Progenitor cell of endocrine pancreas (in vitro differentiated cells): ENCODE measurements at regions not wholly inside any gene's neighbourhood (a gene's known extent, or its start where the extent isn't known, plus 50 kb on each side); places are given as distances from the start of the nearest gene placed in this dataset.

Experiments used
- DNase-seq: peaks from one replicate; pipeline ENCODE4 v3.0.0; 2021; ENCODE audit warnings: low spot score; ENCODE audit not compliant: unreplicated experiment
- H3K27ac Mint-ChIP-seq: 2 replicates; pipeline ENCODE4 v1.8.0; 2021; ENCODE audit warnings: mild to moderate bottlenecking, moderate library complexity, mixed read lengths
- H3K27me3 Mint-ChIP-seq: 2 replicates; pipeline ENCODE4 v1.8.0; 2021; ENCODE audit warnings: mixed read lengths
- H3K36me3 Mint-ChIP-seq: 2 replicates; pipeline ENCODE4 v1.8.0; 2022; ENCODE audit warnings: mixed read lengths; ENCODE audit not compliant: insufficient read depth
- H3K4me1 Mint-ChIP-seq: 2 replicates; pipeline ENCODE4 v1.8.0; 2021; ENCODE audit warnings: low read depth, mixed read lengths
- H3K4me3 Mint-ChIP-seq: 2 replicates; pipeline ENCODE4 v1.8.0; 2021; ENCODE audit warnings: low read depth, mild to moderate bottlenecking, moderate library complexity, mixed read lengths
- H3K9me3 Mint-ChIP-seq: 2 replicates; pipeline ENCODE4 v1.8.0; 2021; ENCODE audit warnings: low read depth, mixed read lengths
- CTCF ChIP-seq: fragments of 200-600 bp; sonication (generic); IDR thresholded peaks from one replicate; pipeline ENCODE4 v1.5.0; 2021; ENCODE audit warnings: antibody characterized with exemption, mild to moderate bottlenecking; ENCODE audit not compliant: unreplicated experiment

GRCh38 chr11:90668502-90668901 lies 445.7 kb upstream of the CHORDC1 start:
- TF ChIP-seq CTCF, result no peak
- DNase-seq, result no peak
- H3K4me1 Mint-ChIP-seq, result no peaks in the 10 kb centered on the region
- no peaks in the 10 kb centered on the region for H3K36me3 Mint-ChIP-seq
- no peaks in the 10 kb centered on the region for H3K9me3 Mint-ChIP-seq
- H3K4me3 Mint-ChIP-seq, result no peak overlapping the region
- no peaks in the 10 kb centered on the region for H3K27me3 Mint-ChIP-seq
- no peak overlapping the region for H3K27ac Mint-ChIP-seq

- TF ChIP-seq CTCF, result no peak
- Mint-ChIP-seq H3K4me1 (no peaks in the 10 kb centered on the region), H3K4me3 (no peak overlapping the region), H3K27ac (no peak overlapping the region), H3K9me3 (no peaks in the 10 kb centered on the region), H3K36me3 (no peaks in the 10 kb centered on the region), H3K27me3 (no peaks in the 10 kb centered on the region)
- no peak for DNase-seq
Observed at GRCh38 chr11:90661233-90661632, 438.4 kb upstream of the CHORDC1 start.

- H3K27me3 Mint-ChIP-seq, result no peaks in the 10 kb centered on the region
Observed at GRCh38 chr11:90656171-90656570, 433.3 kb upstream of the CHORDC1 start.

GRCh38 chr11:90650153-90650552 lies 427.3 kb upstream of the CHORDC1 start:
- Mint-ChIP-seq H3K36me3 (no peaks in the 10 kb centered on the region), H3K4me1 (no peaks in the 10 kb centered on the region), H3K27ac (no peak overlapping the region), H3K4me3 (no peak overlapping the region), H3K9me3 (no peaks in the 10 kb centered on the region), H3K27me3 (no peaks in the 10 kb centered on the region)
- no peak for TF ChIP-seq CTCF
- DNase-seq, result no peak

More at GRCh38 chr11:90656171-90656570, 433.3 kb upstream of the CHORDC1 start:
- Mint-ChIP-seq H3K4me1 (no peaks in the 10 kb centered on the region), H3K36me3 (no peaks in the 10 kb centered on the region), H3K27ac (no peak overlapping the region), H3K9me3 (no peaks in the 10 kb centered on the region), H3K4me3 (no peak overlapping the region)
- no peak for TF ChIP-seq CTCF
- no peak for DNase-seq

- TF ChIP-seq CTCF, result no peak
- H3K36me3 Mint-ChIP-seq, result no peaks in the 10 kb centered on the region
- no peaks in the 10 kb centered on the region for H3K27me3 Mint-ChIP-seq
- DNase-seq, result no peak
- H3K4me3 Mint-ChIP-seq, result no peak overlapping the region
- H3K4me1 Mint-ChIP-seq, result no peaks in the 10 kb centered on the region
- no peak overlapping the region for H3K27ac Mint-ChIP-seq
- H3K9me3 Mint-ChIP-seq, result no peaks in the 10 kb centered on the region
Observed at GRCh38 chr11:90646706-90647105, 423.9 kb upstream of the CHORDC1 start.
